22Rv1 (cell line): ENCODE measurements at regions not wholly inside any gene's neighbourhood (a gene's known extent, or its start where the extent isn't known, plus 50 kb on each side); places are given as distances from the start of the nearest gene placed in this dataset.

Experiments used
- ZFX ChIP-seq: fragments of 450-650 bp; IDR thresholded peaks from 2 replicates; pipeline ENCODE4 v1.6.1; 2017; ENCODE audit warnings: antibody characterized with exemption, borderline replicate concordance
- TF ChIP-seq, protein P1 (sequence below): fragments of 450-650 bp; IDR thresholded peaks from 2 replicates; pipeline ENCODE4 v1.5.1; 2017; ENCODE audit warnings: mild to moderate bottlenecking

DNA sequence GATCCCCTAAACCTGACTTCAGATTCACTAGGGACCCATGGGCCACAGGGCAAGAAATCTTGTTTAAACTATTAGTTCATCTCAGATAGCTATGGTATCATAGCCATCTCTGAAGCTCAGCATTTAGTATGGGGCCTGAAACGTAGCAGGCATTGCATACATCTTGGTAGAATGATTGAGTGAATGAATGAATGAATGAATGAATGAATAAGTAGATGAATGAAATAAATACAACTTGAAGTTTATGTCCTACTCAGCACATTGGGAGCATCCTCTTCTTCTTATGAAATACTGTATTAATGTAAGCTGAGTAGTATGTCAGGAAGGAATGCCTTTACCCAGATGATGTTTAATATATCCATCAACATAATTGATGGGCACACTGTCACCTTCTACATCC lies 175.4 kb upstream of the EEA1 start:
- TF ChIP-seq, protein P1, sequence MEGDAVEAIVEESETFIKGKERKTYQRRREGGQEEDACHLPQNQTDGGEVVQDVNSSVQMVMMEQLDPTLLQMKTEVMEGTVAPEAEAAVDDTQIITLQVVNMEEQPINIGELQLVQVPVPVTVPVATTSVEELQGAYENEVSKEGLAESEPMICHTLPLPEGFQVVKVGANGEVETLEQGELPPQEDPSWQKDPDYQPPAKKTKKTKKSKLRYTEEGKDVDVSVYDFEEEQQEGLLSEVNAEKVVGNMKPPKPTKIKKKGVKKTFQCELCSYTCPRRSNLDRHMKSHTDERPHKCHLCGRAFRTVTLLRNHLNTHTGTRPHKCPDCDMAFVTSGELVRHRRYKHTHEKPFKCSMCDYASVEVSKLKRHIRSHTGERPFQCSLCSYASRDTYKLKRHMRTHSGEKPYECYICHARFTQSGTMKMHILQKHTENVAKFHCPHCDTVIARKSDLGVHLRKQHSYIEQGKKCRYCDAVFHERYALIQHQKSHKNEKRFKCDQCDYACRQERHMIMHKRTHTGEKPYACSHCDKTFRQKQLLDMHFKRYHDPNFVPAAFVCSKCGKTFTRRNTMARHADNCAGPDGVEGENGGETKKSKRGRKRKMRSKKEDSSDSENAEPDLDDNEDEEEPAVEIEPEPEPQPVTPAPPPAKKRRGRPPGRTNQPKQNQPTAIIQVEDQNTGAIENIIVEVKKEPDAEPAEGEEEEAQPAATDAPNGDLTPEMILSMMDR = no peak
- no peak for TF ChIP-seq ZFX
